GM12878 (cell line): ENCODE measurements at regions not wholly inside any gene's neighbourhood (a gene's known extent, or its start where the extent isn't known, plus 50 kb on each side); places are given as distances from the start of the nearest gene placed in this dataset.

Experiments used
- ATAC-seq: fragments of 200-7000 bp; cut with Tn5 transposase; 3 replicates; pipeline ENCODE4 v1.9.1; 2020; ENCODE audit warnings: mild to moderate bottlenecking, moderate library complexity
- BruUV-seq: library from RNA; stranded (reverse); fragments of 400-500 nt; replicated peaks from 2 replicates; lab custom pipeline; 2021; lab: Mats Ljungman, UMichigan
- CTCF ChIA-PET: fragments of 300-600 bp; sonication (Branson Sonifier 250); formaldehyde crosslinking; extraction: SDS; loops from one replicate; lab custom pipeline; 2021; ENCODE audit warnings: inconsistent platforms; lab: Yijun Ruan, JAX
- POLR2A ChIA-PET: fragments of 350-600 bp; formaldehyde crosslinking; extraction: SDS; loops from one replicate; lab custom pipeline; 2021; ENCODE audit warnings: inconsistent platforms; lab: Charles Lee
- RAD21 ChIA-PET: fragments of 300-600 bp; sonication (Branson Sonifier 250); formaldehyde crosslinking; loops from one replicate; lab custom pipeline; 2023; ENCODE audit warnings: antibody characterized with exemption; ENCODE audit not compliant: unreplicated experiment; lab: Charles Lee
- SMC1A ChIA-PET: fragments of 300-600 bp; sonication (Branson Sonifier 250); formaldehyde crosslinking; loops from one replicate; lab custom pipeline; 2023; ENCODE audit not compliant: unreplicated experiment, uncharacterized antibody; lab: Charles Lee
- DNase-seq: peaks from one replicate; pipeline ENCODE4 v3.0.0-alpha.2; 2011; ENCODE audit warnings: low read depth, low spot score
- FAIRE-seq: peaks from 3 replicates; lab custom pipeline; 2011; peaks lifted over from hg19 to GRCh38; lab: Jason Lieb, UNC
- H2AFZ ChIP-seq: 2 replicates; pipeline ENCODE4 v1.6.0; 2011; ENCODE audit warnings: low read depth, low read length, control low read depth; ENCODE audit not compliant: control insufficient read depth
- H3K27ac ChIP-seq: 2 replicates; pipeline ENCODE4 v1.5.1; 2011; ENCODE audit warnings: control low read depth; ENCODE audit not compliant: control insufficient read depth, insufficient read depth
- H3K27me3 ChIP-seq, 2 experiments: replicated peaks in 1 of 2; 2 replicates each; pipeline versions ENCODE4 v1.6.0 to v1.6.1; 2011; ENCODE audit warnings: low read length in 1 of 2; ENCODE audit not compliant: control insufficient read depth in 2 of 2, insufficient read depth in 2 of 2
- H3K36me3 ChIP-seq, 2 experiments: 2 replicates each; pipeline ENCODE4 v1.5.1; 2011; ENCODE audit warnings: low read length in 1 of 2; ENCODE audit not compliant: control insufficient read depth in 2 of 2, insufficient read depth in 2 of 2
- H3K4me1 ChIP-seq: 2 replicates; pipeline ENCODE4 v1.6.1; 2011; ENCODE audit warnings: mild to moderate bottlenecking, low read length, moderate library complexity, mixed read lengths; ENCODE audit not compliant: control insufficient read depth, insufficient read depth
- H3K4me2 ChIP-seq: 2 replicates; pipeline ENCODE4 v1.6.0; 2011; ENCODE audit warnings: control low read depth; ENCODE audit not compliant: control insufficient read depth, insufficient read depth
- H3K4me3 ChIP-seq: fragments of 200-600 bp; sonication (generic); 2 replicates; pipeline ENCODE4 v1.5.1; 2016
- H3K79me2 ChIP-seq: 2 replicates; pipeline ENCODE4 v1.6.0; 2011; ENCODE audit warnings: low read length; ENCODE audit not compliant: control insufficient read depth, insufficient read depth
- H3K9ac ChIP-seq: 2 replicates; pipeline ENCODE4 v1.8.0; 2011; ENCODE audit warnings: low read length, control low read depth, mixed read lengths; ENCODE audit not compliant: control insufficient read depth, insufficient read depth
- H3K9me3 ChIP-seq: replicated peaks from 3 replicates; pipeline ENCODE4 v1.5.1; 2011; ENCODE audit warnings: mild to moderate bottlenecking, low read length; ENCODE audit not compliant: control insufficient read depth, insufficient read depth
- H4K20me1 ChIP-seq: 2 replicates; pipeline ENCODE4 v1.6.0; 2011; ENCODE audit not compliant: control insufficient read depth, insufficient read depth
- HDAC2 ChIP-seq: fragments of 200-600 bp; sonication (generic); IDR thresholded peaks from 2 replicates; pipeline ENCODE4 v1.6.1; 2017
- JUNB ChIP-seq: IDR thresholded peaks from 2 replicates; pipeline ENCODE4 v1.6.1; 2016; ENCODE audit warnings: antibody characterized with exemption, mild to moderate bottlenecking
- KLF5 ChIP-seq: fragments of 450-650 bp; IDR thresholded peaks from 2 replicates; pipeline ENCODE4 v1.6.1; 2014; ENCODE audit warnings: mild to moderate bottlenecking; ENCODE audit not compliant: partially characterized antibody
- NFXL1 ChIP-seq: fragments of 450-650 bp; IDR thresholded peaks from 2 replicates; pipeline ENCODE4 v1.6.1; 2017; ENCODE audit warnings: antibody characterized with exemption, mild to moderate bottlenecking, borderline replicate concordance
- POLR2AphosphoS2 ChIP-seq: IDR thresholded peaks from 2 replicates; pipeline ENCODE4 v1.6.1; 2011; ENCODE audit warnings: low read depth, mild to moderate bottlenecking, low read length, improper control_type of control experiment, moderate library complexity
- RCOR1 ChIP-seq: conservative IDR thresholded peaks from 2 replicates; pipeline ENCODE4 v1.6.1; 2012; ENCODE audit warnings: low read depth, low read length, improper control_type of control experiment
- STAT3 ChIP-seq: IDR thresholded peaks from 2 replicates; pipeline ENCODE4 v1.6.1; 2011; ENCODE audit warnings: low read depth, low read length, improper control_type of control experiment
- SUZ12 ChIP-seq: fragments of 200-600 bp; sonication (generic); IDR thresholded peaks from one replicate; pipeline ENCODE4 v1.6.1; 2018; ENCODE audit warnings: antibody characterized with exemption, mild to moderate bottlenecking; ENCODE audit not compliant: unreplicated experiment
- TARDBP ChIP-seq: IDR thresholded peaks from 2 replicates; pipeline ENCODE4 v1.6.1; 2016; ENCODE audit warnings: borderline replicate concordance
- WRNIP1 ChIP-seq: IDR thresholded peaks from 2 replicates; pipeline ENCODE4 v1.6.1; 2011; ENCODE audit warnings: low read depth, low read length, improper control_type of control experiment, borderline replicate concordance
- YBX1 ChIP-seq: fragments of 450-650 bp; IDR thresholded peaks from 2 replicates; pipeline ENCODE4 v1.6.1; 2016; ENCODE audit warnings: antibody characterized with exemption
- WGBS: methylation state at CpG from one replicate; pipeline ENCODE4 v1.1.6; 2016; ENCODE audit warnings: low lambda C conversion rate; ENCODE audit not compliant: insufficient replicate concordance, insufficient coverage; ENCODE audit errors: missing lambda C conversion rate; 5-methylcytosine and 5-hydroxymethylcytosine counted together
- in situ Hi-C: fragments of 300-500 bp; cut with MboI; formaldehyde crosslinking; loops from 9 replicates; pipeline ENCODE4 v1.14.3; 2018; ENCODE audit warnings: mixed read lengths
- intact Hi-C: fragments of 100-400 bp; cut with micrococcal nuclease; formaldehyde crosslinking; loops from one replicate; pipeline ENCODE4 v1.14.2; 2022; ENCODE audit not compliant: unreplicated experiment
- TF ChIP-seq, protein P1 (sequence below): IDR thresholded peaks from 2 replicates; pipeline ENCODE4 v1.6.1; 2011; ENCODE audit warnings: low read depth, mild to moderate bottlenecking, low read length, moderate library complexity, borderline replicate concordance; ENCODE audit errors: extremely low read depth
- TF ChIP-seq, protein P2 (sequence below): fragments of 150-350 bp; IDR thresholded peaks from 2 replicates; pipeline ENCODE4 v1.6.1; 2014; ENCODE audit warnings: mild to moderate bottlenecking, low read depth, low read length

GRCh38 chrX:95675011-95675410 lies 1009.6 kb upstream of the DIAPH2 start (continued):
- no peak for TF ChIP-seq HDAC2
- no peak for TF ChIP-seq RCOR1

DNA sequence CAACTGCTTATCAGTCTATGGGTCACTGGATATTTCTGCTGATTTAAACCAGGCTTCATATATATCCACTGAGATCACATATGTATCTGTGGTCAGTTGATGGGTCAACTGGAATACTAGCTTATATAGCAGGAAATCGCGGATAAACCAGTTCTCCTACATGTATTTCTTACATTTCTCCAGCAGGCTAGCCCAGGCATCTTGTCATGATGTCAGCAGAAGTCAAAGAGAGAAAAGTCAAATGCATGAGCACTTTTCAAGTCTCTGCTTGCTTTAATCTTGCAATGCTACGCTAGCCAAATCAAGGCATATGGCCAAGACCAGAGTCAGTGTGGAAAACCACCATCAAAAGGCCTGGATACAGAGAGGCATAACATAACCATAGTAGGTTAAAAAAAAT lies 1008.8 kb upstream of the DIAPH2 start:
- no peak overlapping the region for H3K4me3 ChIP-seq
- no peaks in the 10 kb centered on the region for H3K4me1 ChIP-seq
- intact Hi-C loops = no loop called here
- ChIA-PET CTCF (no interaction called here), SMC1A (interaction anchor here (0.7 kb wide), 1 partner anchor 16 kb away, joined by 3 read pairs; no protein-coding TSS in a partner anchor), POLR2A (no interaction called here), RAD21 (no interaction called here)
- no peaks in the 10 kb centered on the region for H4K20me1 ChIP-seq
- H2AFZ ChIP-seq = no peak overlapping the region
- H3K27me3 ChIP-seq = no peaks in the 10 kb centered on the region
- H3K9ac ChIP-seq = no peak overlapping the region
- no peaks in the 10 kb centered on the region for H3K79me2 ChIP-seq
- FAIRE-seq (no peak), ATAC-seq (no peak), DNase-seq (no peak)
- H3K36me3 ChIP-seq = no peaks in the 10 kb centered on the region
- H3K9me3 ChIP-seq = no peaks in the 10 kb centered on the region
- WGBS = 0% methylated on average over 3 of the region's 3 CpGs
- in situ Hi-C loops = no loop called here
- H3K4me2 ChIP-seq = no peak overlapping the region
- no peak overlapping the region for H3K27ac ChIP-seq
- TF ChIP-seq, protein P1, sequence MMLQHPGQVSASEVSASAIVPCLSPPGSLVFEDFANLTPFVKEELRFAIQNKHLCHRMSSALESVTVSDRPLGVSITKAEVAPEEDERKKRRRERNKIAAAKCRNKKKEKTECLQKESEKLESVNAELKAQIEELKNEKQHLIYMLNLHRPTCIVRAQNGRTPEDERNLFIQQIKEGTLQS = no peak
- TF ChIP-seq SUZ12 (no peak), STAT3 (no peak), NFXL1 (no peak), WRNIP1 (no peak), KLF5 (no peak), JUNB (no peak), TARDBP (no peak), YBX1 (no peak), POLR2AphosphoS2 (no peak)
- TF ChIP-seq, protein P2, sequence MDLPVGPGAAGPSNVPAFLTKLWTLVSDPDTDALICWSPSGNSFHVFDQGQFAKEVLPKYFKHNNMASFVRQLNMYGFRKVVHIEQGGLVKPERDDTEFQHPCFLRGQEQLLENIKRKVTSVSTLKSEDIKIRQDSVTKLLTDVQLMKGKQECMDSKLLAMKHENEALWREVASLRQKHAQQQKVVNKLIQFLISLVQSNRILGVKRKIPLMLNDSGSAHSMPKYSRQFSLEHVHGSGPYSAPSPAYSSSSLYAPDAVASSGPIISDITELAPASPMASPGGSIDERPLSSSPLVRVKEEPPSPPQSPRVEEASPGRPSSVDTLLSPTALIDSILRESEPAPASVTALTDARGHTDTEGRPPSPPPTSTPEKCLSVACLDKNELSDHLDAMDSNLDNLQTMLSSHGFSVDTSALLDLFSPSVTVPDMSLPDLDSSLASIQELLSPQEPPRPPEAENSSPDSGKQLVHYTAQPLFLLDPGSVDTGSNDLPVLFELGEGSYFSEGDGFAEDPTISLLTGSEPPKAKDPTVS = no peak
- BruUV-seq = no TSS peak
